GM21723 (cell line): ENCODE measurements at regions not wholly inside any gene's neighbourhood (a gene's known extent, or its start where the extent isn't known, plus 50 kb on each side); places are given as distances from the start of the nearest gene placed in this dataset.

ENCODE experiments used
- ATAC-seq: cut with Tn5 transposase; IDR thresholded peaks from one replicate; pipeline ENCODE4 v1.9.1; 2021; ENCODE audit warnings: mild to moderate bottlenecking, moderate library complexity; ENCODE audit not compliant: unreplicated experiment

- ATAC-seq = no peak
Observed at GRCh38 chr9:12464400-12464799, 228.8 kb upstream of the TYRP1 start.

GRCh38 chr9:12464910-12465512, 228.2 kb upstream of the TYRP1 start:
- ATAC-seq = no peak

DNA sequence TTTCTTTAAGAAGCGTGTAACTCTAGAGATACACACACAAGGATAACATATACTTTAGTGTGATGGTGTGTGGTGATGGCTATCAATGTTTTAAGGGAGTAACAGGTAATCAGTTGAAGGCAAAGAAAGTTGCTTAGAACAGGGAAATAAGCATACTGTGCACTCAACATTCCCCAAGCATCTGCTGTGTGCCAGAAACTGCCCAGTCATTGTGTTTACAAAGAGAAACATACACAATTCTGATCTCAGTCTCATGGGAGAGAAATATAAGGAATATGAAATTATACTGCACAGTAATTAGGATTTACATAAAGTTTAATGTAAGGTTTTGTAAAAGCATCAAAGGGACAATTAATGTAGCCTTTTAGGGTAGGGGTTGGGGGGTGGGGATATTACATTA, 224.1 kb upstream of the TYRP1 start:
- ATAC-seq = no peak

- no peak for ATAC-seq
Observed at GRCh38 chr9:12494411-12494810, 198.8 kb upstream of the TYRP1 start.

DNA sequence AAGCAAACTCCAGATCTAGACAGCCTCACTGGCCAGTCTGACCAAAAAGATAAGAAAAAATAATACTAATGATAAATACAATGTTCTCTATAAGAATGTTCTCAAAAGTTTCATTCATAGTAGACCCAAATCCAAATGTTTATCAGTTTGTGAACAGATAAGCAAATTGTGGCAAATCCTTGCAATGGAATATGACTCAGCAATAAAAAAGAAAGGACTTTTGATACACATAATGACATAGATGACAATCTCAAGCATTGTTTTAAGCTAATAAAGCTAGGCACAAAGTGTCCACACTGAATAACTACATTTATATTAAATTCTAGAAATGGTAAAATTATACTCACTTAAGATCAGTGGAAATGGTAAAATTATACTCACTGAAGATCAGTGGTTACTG, 195.4 kb upstream of the TYRP1 start:
- no peak for ATAC-seq

GRCh38 chr9:12502520-12502919, 190.7 kb upstream of the TYRP1 start:
- no peak for ATAC-seq

- ATAC-seq = no peak
Observed at GRCh38 chr9:12503606-12504122, 189.5 kb upstream of the TYRP1 start.

DNA sequence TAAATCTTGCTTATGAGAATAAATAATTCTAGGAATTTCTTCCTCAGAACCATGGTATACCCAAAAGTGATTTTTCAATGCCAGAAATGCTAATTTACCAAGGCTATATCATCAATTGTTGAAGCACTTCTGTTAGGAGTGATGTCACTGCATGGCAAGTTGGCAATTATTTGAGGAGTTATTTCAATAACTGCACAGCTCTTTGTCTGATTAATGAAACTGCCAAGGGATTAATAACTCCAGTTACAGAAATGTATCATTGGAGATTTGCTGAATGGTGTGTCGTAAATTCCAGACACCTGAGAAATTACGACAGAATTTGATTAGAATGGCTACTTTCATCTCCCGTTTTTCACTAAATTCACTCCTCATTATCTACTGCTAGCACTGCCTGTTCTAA, 182.6 kb upstream of the TYRP1 start:
- no peak for ATAC-seq

DNA sequence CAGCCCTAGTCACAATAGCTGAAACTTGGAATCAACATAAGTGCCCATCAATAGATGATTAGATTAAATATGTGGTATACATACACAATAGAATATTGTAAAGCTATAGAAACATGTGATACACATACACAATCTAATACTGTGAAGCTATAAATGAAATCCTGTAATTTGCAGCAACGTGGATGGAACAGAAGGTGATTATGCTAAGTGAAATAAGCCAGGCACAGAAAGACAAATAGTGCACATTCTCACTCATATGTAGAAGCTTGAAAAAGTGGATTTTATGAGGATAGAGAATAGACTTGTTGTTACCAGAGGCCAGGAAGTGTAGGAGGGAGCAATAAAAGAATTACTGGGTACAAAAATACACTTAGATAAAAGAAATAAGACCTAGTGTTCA, 181.5 kb upstream of the TYRP1 start:
- no peak for ATAC-seq

DNA sequence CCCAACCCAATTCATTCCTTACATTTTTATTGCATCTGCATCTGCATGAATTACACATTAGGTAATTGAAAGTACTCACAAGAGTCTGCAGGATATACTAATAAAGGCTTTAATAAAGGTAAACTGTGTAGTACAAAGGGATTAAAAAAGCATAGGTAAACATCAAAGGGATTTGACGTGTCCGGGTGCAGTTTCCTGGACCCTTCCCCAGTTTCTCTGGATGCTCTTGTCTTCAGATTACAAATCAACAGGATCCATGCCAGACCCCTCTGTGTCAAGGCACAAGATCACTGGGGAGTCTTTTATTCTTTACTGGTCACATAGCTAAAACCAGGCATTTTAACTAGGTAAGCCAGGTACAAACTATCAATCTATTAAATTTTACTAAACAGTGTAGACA, 177.2 kb upstream of the TYRP1 start:
- ATAC-seq = no peak

DNA sequence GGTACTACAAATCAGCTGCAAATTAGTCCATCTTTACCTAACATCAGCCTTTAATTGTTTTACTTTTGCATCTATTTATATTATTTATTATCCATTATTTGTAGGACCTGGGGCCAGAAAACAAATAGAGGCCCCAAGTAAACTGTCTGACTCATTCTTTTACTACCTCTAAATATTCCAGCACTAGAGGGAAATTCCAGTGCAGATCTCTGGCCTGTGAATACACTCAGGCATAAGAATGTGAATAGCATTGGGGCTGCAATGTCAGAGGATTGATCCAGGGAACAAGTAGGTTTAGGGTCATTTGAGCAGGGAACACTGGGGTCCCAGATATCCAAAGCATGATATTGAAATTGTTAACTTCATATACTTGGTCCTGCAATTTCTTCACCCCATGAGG, 176.6 kb upstream of the TYRP1 start:
- no peak for ATAC-seq

- ATAC-seq = no peak
Observed at GRCh38 chr9:12538842-12539579, 154.2 kb upstream of the TYRP1 start.

GRCh38 chr9:12539580-12539975, 153.6 kb upstream of the TYRP1 start:
- ATAC-seq = no peak

GRCh38 chr9:12544700-12545099, 148.5 kb upstream of the TYRP1 start:
- ATAC-seq = no peak

DNA sequence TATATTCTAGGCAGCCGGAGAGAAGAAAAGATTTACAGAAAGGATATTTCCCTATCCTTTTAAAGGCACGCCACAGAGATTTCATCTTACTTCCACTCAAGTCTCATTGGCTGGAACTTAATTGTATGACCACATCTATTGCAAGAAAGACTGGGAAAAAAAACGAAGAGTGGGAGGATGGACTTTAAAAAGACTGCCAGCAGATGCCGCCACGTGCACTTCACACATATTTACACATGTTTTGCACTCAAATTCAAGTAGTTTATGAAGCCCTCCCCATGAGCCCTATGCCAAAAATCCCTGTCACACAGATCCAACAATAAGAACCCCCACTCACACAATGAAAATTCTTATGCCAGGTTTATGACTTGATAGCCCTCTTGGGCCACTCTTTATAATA, 138.5 kb upstream of the TYRP1 start:
- no peak for ATAC-seq

DNA sequence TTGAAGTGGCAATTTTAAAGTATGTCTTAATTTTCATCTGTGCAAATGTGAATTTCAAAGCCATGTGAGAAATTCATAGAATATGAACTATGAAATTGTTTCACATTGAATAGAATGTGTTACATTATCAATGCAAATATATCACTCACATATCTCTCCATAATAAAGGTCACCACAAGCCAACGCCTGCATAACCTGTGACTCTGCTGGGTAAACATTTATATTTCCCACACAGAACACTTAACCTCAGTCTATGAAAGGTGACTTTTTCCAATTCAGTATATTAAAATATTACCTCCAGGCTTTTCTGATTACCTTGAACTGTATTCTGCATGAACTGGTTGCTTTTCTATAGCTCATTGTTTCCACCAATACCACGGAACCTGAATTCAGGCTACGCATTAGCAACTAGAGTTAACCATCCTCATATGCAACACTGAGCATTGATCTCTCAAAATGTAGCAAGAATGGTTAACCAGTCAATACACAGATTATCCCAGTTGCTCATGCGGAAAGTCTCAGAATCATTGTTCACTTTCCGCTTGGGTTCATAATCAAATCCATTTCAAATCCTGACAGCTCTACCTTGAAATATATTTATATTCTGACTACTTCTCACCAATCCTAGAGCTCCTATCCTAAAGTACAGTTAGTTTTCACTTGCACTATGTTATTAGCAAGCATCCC, 126.6 kb upstream of the TYRP1 start:
- no peak for ATAC-seq

DNA sequence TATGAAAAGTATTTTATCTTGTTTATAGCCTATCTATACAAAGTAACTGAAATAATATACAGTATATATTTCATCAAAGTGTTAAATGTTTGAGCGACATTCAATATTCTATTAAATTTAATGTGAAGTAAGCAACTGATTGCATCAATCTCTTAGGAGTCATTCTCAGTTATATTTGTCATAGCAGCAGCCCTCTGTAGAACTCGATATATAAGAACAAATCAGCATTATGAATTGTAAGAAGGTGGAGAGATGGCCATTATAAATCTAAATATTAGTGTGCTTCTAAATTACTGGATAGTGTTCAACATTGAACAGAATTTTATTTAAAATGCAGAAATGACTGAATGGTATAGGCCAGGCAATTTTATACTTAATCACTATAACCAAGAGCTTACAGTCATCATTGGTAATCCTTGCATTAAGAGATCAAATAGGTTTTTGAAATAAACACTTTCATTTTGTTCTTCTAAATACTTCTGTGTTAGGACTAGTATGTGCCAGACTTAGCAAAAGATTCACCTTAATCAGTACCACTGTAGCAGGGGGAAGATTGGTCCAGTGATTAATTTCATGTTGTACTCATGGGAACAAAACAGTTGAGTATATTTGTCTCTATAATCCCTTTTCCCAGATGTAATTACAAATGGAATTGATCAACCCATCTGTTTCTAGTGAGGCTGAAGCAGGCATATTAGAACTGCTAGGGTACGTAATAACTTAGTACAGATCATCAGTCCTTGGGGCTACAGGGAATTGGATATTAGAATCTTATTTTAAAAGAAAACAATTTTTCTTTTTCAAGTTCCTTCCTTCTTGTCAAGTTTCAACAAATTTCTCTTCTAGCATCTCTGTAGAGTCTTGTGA, 108.3 kb upstream of the TYRP1 start:
- ATAC-seq = no peak

- ATAC-seq = no peak
Observed at GRCh38 chr9:12595400-12595799, 97.8 kb upstream of the TYRP1 start.

DNA sequence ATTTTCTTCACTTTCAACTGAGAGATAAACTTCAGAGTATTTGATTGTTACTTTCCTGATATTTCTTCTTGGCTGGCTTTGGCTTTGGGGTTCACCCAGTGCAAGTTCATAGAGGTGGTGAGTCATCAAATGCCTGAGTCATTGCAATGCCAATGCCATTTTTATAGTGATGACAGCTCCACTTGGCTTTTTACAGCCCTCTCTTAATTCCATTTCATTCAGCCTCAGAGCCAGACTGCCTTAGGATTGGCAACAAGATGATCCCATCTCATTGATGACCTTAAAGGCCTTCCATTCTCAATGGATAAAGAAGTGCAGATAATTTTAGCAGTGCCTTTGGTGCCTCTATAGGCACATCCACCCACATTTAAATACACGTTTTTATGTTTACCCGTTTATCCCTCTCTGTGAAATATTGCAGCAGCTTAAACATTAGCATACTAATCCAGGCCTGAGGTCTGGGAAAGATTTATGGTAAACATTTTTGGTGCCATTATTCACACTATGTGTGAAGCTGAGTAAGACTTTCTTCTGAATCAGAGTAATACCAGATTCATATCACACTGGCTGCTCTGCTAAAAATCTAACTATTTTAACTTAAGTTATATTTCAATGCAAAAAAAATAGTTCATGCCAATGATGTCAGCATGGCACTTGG, 88.9 kb upstream of the TYRP1 start:
- ATAC-seq = no peak

GRCh38 chr9:12612211-12612770, 80.9 kb upstream of the TYRP1 start:
- ATAC-seq = no peak
